HCT116 (cell line): ENCODE measurements at regions not wholly inside any gene's neighbourhood (a gene's known extent, or its start where the extent isn't known, plus 50 kb on each side); places are given as distances from the start of the nearest gene placed in this dataset.

ENCODE experiments used
- ATAC-seq: fragments of 200-7000 bp; cut with Tn5 transposase; 2 replicates; pipeline ENCODE4 v1.9.1; 2020; ENCODE audit warnings: mild to moderate bottlenecking, moderate library complexity
- BruUV-seq: library from RNA; stranded (reverse); fragments of 400-500 nt; replicated peaks from 2 replicates; lab custom pipeline; 2021; lab: Mats Ljungman, UMichigan
- CTCF ChIA-PET: fragments of 300-600 bp; sonication (Branson Sonifier 250); formaldehyde crosslinking; loops from one replicate; lab custom pipeline; 2021; ENCODE audit warnings: antibody characterized with exemption; lab: Charles Lee
- POLR2A ChIA-PET: fragments of 300-600, 350-600 bp; sonication (Branson Sonifier 250); formaldehyde crosslinking; loops from one replicate; lab custom pipeline; 2021; ENCODE audit warnings: antibody characterized with exemption; lab: Charles Lee
- RAD21 ChIA-PET, 2 experiments: fragments of 300-600 bp; sonication (Branson Sonifier 250); formaldehyde crosslinking; loops; one replicate each; lab custom pipeline; 2023; ENCODE audit warnings: low total read pairs in 2 of 2; ENCODE audit not compliant: uncharacterized antibody in 2 of 2, unreplicated experiment in 2 of 2, low non-redundant PET in 1 of 2; lab: Charles Lee
- DNase-seq: peaks from one replicate; pipeline ENCODE4 v3.0.0-alpha.2; 2010; ENCODE audit warnings: low read depth, low spot score
- H2AFZ ChIP-seq: fragments of 200-600 bp; shearing (Covaris generic), sonication (generic); 2 replicates; pipeline ENCODE4 v1.6.1; 2017; ENCODE audit warnings: low read depth, mixed run types, mixed read lengths, antibody characterized with exemption, low read length; ENCODE audit not compliant: poor library complexity, severe bottlenecking
- H3K27ac ChIP-seq: 2 replicates; pipeline ENCODE4 v1.5.1; 2012; ENCODE audit warnings: low read depth, low read length
- H3K27me3 ChIP-seq: fragments of 200-600 bp; sonication (generic); 2 replicates; pipeline ENCODE4 v1.6.1; 2016; ENCODE audit warnings: mixed run types, low read length, mixed read lengths; ENCODE audit not compliant: insufficient read depth
- H3K36me3 ChIP-seq, 2 experiments: fragments of 200-500 bp in 1 of 2; fragments of 200-600 bp in 1 of 2; sonication (Bioruptor generic) in 1 of 2; sonication (generic) in 1 of 2; 2 replicates each; pipeline versions ENCODE4 v1.5.1 to v1.6.1; 2014 to 2016; ENCODE audit warnings: low read length in 2 of 2, inconsistent platforms in 1 of 2, mixed read lengths in 1 of 2, mixed run types in 1 of 2; ENCODE audit not compliant: insufficient read depth in 2 of 2, control insufficient read depth in 1 of 2
- H3K4me1 ChIP-seq, 2 experiments: fragments of 200-600 bp in 1 of 2; sonication (generic) in 1 of 2; 2 replicates each; pipeline versions ENCODE4 v1.5.1 to v1.6.1; 2012 to 2017; ENCODE audit warnings: low read length in 2 of 2, inconsistent platforms in 1 of 2, mild to moderate bottlenecking in 1 of 2, mixed read lengths in 1 of 2, mixed run types in 1 of 2, moderate library complexity in 1 of 2; ENCODE audit not compliant: insufficient read depth in 2 of 2, control insufficient read depth in 1 of 2
- H3K4me2 ChIP-seq: fragments of 200-600 bp; sonication (generic); 2 replicates; pipeline ENCODE4 v1.6.1; 2017; ENCODE audit warnings: mixed run types, low read length, mixed read lengths
- H3K4me3 ChIP-seq, 2 experiments: fragments of 200-600 bp in 1 of 2; sonication (generic) in 1 of 2; replicated peaks in 1 of 2; 2 replicates each; pipeline ENCODE4 v1.5.1; 2011 to 2016; ENCODE audit warnings: low read length in 2 of 2, control low read depth in 1 of 2, low read depth in 1 of 2, mild to moderate bottlenecking in 1 of 2, mixed read lengths in 1 of 2, mixed run types in 1 of 2
- H3K79me2 ChIP-seq: fragments of 200-600 bp; sonication (generic); 2 replicates; pipeline ENCODE4 v1.6.1; 2017; ENCODE audit warnings: mild to moderate bottlenecking, mixed run types, low read length, moderate library complexity, mixed read lengths; ENCODE audit not compliant: insufficient read depth
- H3K9ac ChIP-seq: fragments of 200-600 bp; sonication (generic); 2 replicates; pipeline ENCODE4 v1.6.1; 2016; ENCODE audit warnings: low read length, mixed read lengths
- H3K9me2 ChIP-seq: fragments of 200-600 bp; sonication (generic), shearing (Covaris generic); 2 replicates; pipeline ENCODE4 v1.6.1; 2017; ENCODE audit warnings: mixed run types, mild to moderate bottlenecking, moderate library complexity; ENCODE audit not compliant: insufficient read depth
- H3K9me3 ChIP-seq, 2 experiments: fragments of 200-500 bp in 1 of 2; fragments of 200-600 bp in 1 of 2; sonication (Bioruptor generic) in 1 of 2; sonication (generic) in 1 of 2; 2 replicates each; pipeline ENCODE4 v1.6.1; 2014 to 2017; ENCODE audit warnings: low read length in 2 of 2, mixed read lengths in 2 of 2, inconsistent platforms in 1 of 2, low read depth in 1 of 2, mild to moderate bottlenecking in 1 of 2, mixed run types in 1 of 2, moderate library complexity in 1 of 2; ENCODE audit not compliant: control insufficient read depth in 1 of 2, insufficient read depth in 1 of 2
- H4K20me1 ChIP-seq: fragments of 200-600 bp; sonication (generic), shearing (Covaris generic); 2 replicates; pipeline ENCODE4 v1.6.1; 2017; ENCODE audit warnings: mixed run types, mild to moderate bottlenecking, moderate library complexity; ENCODE audit not compliant: insufficient read depth
- CEBPB ChIP-seq: IDR thresholded peaks from 2 replicates; pipeline ENCODE4 v1.6.1; 2012; ENCODE audit warnings: low read depth
- ELF1 ChIP-seq: IDR thresholded peaks from 2 replicates; pipeline ENCODE4 v1.6.1; 2012; ENCODE audit warnings: low read depth, borderline replicate concordance
- EZH2 ChIP-seq: fragments of 200-600 bp; sonication (generic); IDR thresholded peaks from 2 replicates; pipeline ENCODE4 v1.6.1; 2017; ENCODE audit warnings: antibody characterized with exemption, mixed run types
- JUND ChIP-seq: IDR thresholded peaks from 2 replicates; pipeline ENCODE4 v1.6.1; 2012
- POLR2A ChIP-seq: IDR thresholded peaks from 2 replicates; pipeline ENCODE4 v1.7.0; 2011; ENCODE audit warnings: borderline replicate concordance; ENCODE audit not compliant: insufficient read depth, insufficient read length; ENCODE audit errors: extremely low read depth
- POLR2AphosphoS5 ChIP-seq: IDR thresholded peaks from 2 replicates; pipeline ENCODE4 v1.6.1; 2011; ENCODE audit warnings: mild to moderate bottlenecking, low read depth, low read length, moderate library complexity
- SIN3A ChIP-seq: IDR thresholded peaks from 2 replicates; pipeline ENCODE4 v1.6.1; 2012; ENCODE audit warnings: low read depth
- SP1 ChIP-seq: IDR thresholded peaks from 2 replicates; pipeline ENCODE4 v1.6.1; 2012; ENCODE audit warnings: low read depth
- SRF ChIP-seq: IDR thresholded peaks from 2 replicates; pipeline ENCODE4 v1.6.1; 2012; ENCODE audit warnings: low read depth
- TCF7L2 ChIP-seq: IDR thresholded peaks from 2 replicates; pipeline ENCODE4 v1.7.0; 2011; ENCODE audit warnings: borderline replicate concordance, inconsistent platforms; ENCODE audit not compliant: insufficient read depth, insufficient read length; ENCODE audit errors: extremely low read depth
- YY1 ChIP-seq: IDR thresholded peaks from 2 replicates; pipeline ENCODE4 v1.6.1; 2011; ENCODE audit warnings: low read length, low read depth, moderate library complexity, mild to moderate bottlenecking; ENCODE audit not compliant: insufficient replicate concordance; ENCODE audit errors: extremely low read depth
- ZFX ChIP-seq: fragments of 450-650 bp; IDR thresholded peaks from 2 replicates; pipeline ENCODE4 v1.6.1; 2017
- intact Hi-C: fragments of 100-400 bp; cut with micrococcal nuclease; formaldehyde crosslinking; loops from 2 replicates; pipeline ENCODE4 v1.10.0; 2022
- TF ChIP-seq, protein P1 (sequence below), 3 experiments: fragments of 200-600 bp in 1 of 3; sonication (generic) in 1 of 3; IDR thresholded peaks in 2 of 3; conservative IDR thresholded peaks in 1 of 3; 2 replicates each; pipeline ENCODE4 v1.5.1; 2012 to 2017; ENCODE audit warnings: low read depth in 2 of 3, low read length in 2 of 3, antibody characterized with exemption in 1 of 3, borderline replicate concordance in 1 of 3, control low read depth in 1 of 3, mild to moderate bottlenecking in 1 of 3, mixed read lengths in 1 of 3, mixed run types in 1 of 3, moderate library complexity in 1 of 3; ENCODE audit not compliant: insufficient read depth in 1 of 3

DNA sequence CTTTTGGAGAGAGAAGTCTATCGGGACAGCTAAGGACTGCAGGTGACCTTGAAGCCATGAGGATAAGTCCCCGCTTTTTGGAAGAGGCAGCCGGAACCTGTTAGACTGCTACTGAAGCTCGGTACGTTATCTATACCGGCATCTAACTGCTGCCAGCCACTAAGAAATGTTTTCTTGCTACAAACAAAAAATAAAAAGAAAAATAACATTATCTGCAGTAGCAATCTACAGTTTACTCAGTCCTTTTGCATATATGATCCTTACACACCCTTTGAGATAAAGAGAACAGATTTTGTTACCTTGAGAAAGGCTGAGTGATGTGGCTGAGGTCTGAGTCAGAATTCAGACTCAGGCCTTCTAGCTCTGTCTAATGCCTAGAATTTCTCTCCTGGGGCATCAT lies 314.6 kb downstream of the CDH26 start (continued):
- TF ChIP-seq, protein P1, sequence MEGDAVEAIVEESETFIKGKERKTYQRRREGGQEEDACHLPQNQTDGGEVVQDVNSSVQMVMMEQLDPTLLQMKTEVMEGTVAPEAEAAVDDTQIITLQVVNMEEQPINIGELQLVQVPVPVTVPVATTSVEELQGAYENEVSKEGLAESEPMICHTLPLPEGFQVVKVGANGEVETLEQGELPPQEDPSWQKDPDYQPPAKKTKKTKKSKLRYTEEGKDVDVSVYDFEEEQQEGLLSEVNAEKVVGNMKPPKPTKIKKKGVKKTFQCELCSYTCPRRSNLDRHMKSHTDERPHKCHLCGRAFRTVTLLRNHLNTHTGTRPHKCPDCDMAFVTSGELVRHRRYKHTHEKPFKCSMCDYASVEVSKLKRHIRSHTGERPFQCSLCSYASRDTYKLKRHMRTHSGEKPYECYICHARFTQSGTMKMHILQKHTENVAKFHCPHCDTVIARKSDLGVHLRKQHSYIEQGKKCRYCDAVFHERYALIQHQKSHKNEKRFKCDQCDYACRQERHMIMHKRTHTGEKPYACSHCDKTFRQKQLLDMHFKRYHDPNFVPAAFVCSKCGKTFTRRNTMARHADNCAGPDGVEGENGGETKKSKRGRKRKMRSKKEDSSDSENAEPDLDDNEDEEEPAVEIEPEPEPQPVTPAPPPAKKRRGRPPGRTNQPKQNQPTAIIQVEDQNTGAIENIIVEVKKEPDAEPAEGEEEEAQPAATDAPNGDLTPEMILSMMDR (IDR thresholded peaks at IDR 0.05 in 2 of 3, conservative IDR thresholded peaks at IDR 0.05 in 1 of 3; ENCODE audit: borderline replicate concordance in 1 of 3, insufficient read depth in 1 of 3, low read depth in 2 of 3, low read length in 2 of 3) = no peak
- TF ChIP-seq ELF1 (no peak), ZFX (no peak), JUND (no peak), SIN3A (no peak), POLR2AphosphoS5 (no peak)

DNA sequence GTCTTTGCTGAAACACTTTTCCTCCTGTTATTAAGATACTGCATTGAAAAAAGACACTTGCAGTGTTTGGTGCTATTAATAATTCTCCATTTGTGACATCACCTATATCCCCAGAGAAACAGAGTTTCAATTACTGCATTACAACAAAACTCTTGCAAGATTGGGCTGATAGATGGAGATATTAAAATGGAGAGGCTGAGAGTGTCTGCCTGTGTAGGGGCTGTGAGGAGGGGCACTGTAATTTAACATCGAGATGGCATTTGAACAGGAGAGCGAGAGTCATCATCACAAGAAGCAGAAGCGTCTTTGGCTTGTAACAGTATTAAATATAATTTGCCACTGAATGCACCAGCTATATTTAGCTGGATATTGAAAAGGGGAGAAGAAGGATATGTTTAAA lies 316.5 kb downstream of the CDH26 start:
- no peak overlapping the region for H3K4me2 ChIP-seq
- no peak overlapping the region for H3K4me3 ChIP-seq
- DNase-seq = no peak
- BruUV-seq = no TSS peak
- peaks cover 0 to 10% of the 10 kb centered on the region in 2 experiments; a peak in 1 of 4 replicates for H3K9me3 ChIP-seq
- POLR2A ChIA-PET = no interaction called here
- TF ChIP-seq CEBPB (no peak), EZH2 (no peak), POLR2A (no peak), TCF7L2 (no peak), YY1 (no peak), SRF (no peak), ELF1 (no peak), SP1 (no peak)
- H3K9ac ChIP-seq = no peak overlapping the region
- CTCF ChIA-PET = no interaction called here
- no peak overlapping the region for H2AFZ ChIP-seq
- RAD21 ChIA-PET = no interaction called here
- H3K9me2 ChIP-seq = no peaks in the 10 kb centered on the region
- H3K79me2 ChIP-seq = no peaks in the 10 kb centered on the region
- no peak for ATAC-seq
- no peaks in the 10 kb centered on the region for H3K27me3 ChIP-seq
- H4K20me1 ChIP-seq = no peaks in the 10 kb centered on the region
- H3K4me1 ChIP-seq = no peaks in the 10 kb centered on the region
- intact Hi-C loops = no loop called here
- no peaks in the 10 kb centered on the region for H3K36me3 ChIP-seq
- H3K27ac ChIP-seq = no peak overlapping the region
